Activated T-cell treated with anti-CD3 and anti-CD28 coated beads for 24 hours (primary cell): ENCODE measurements at regions not wholly inside any gene's neighbourhood (a gene's known extent, or its start where the extent isn't known, plus 50 kb on each side); places are given as distances from the start of the nearest gene placed in this dataset.

Source experiments
- DNase-seq: peaks from one replicate; pipeline ENCODE4 v3.0.0-alpha.2; 2020; ENCODE audit warnings: low read depth

GRCh38 chr2:220434385-220434784, 807.0 kb downstream of the SLC4A3 start:
- no peak for DNase-seq

- DNase-seq = no peak
These were observed 810.5 kb downstream of the SLC4A3 start for GRCh38 chr2:220437938-220438337.

GRCh38 chr2:220440731-220441130, 813.3 kb downstream of the SLC4A3 start:
- no peak for DNase-seq

- no peak for DNase-seq
These were observed 814.0 kb downstream of the SLC4A3 start for GRCh38 chr2:220441404-220441803.

GRCh38 chr2:220442012-220442411, 814.6 kb downstream of the SLC4A3 start:
- no peak for DNase-seq

GRCh38 chr2:220445429-220446105, 818.1 kb downstream of the SLC4A3 start:
- DNase-seq = no peak

- no peak for DNase-seq
These were observed 818.8 kb downstream of the SLC4A3 start for GRCh38 chr2:220446106-220446712.

GRCh38 chr2:220450846-220451245, 823.4 kb downstream of the SLC4A3 start:
- DNase-seq = no peak

GRCh38 chr2:220451438-220451837, 824.0 kb downstream of the SLC4A3 start:
- DNase-seq = no peak

- no peak for DNase-seq
These were observed 825.1 kb downstream of the SLC4A3 start for GRCh38 chr2:220452561-220452960.

GRCh38 chr2:220455351-220455990, 828.0 kb downstream of the SLC4A3 start:
- DNase-seq = no peak

- no peak for DNase-seq
These were observed 830.6 kb downstream of the SLC4A3 start for GRCh38 chr2:220458051-220458450.

- no peak for DNase-seq
These were observed 833.0 kb downstream of the SLC4A3 start for GRCh38 chr2:220460257-220460985.

GRCh38 chr2:220463876-220464275, 836.4 kb downstream of the SLC4A3 start:
- DNase-seq = no peak

- no peak for DNase-seq
These were observed 838.3 kb downstream of the SLC4A3 start for GRCh38 chr2:220465700-220466099.

GRCh38 chr2:220466251-220466691, 838.8 kb downstream of the SLC4A3 start:
- DNase-seq = no peak

GRCh38 chr2:220469201-220469600, 841.8 kb downstream of the SLC4A3 start:
- DNase-seq = no peak

- DNase-seq = no peak
These were observed 846.2 kb downstream of the SLC4A3 start for GRCh38 chr2:220473611-220474010.

- DNase-seq = no peak
These were observed 849.4 kb downstream of the SLC4A3 start for GRCh38 chr2:220476877-220477276.

- DNase-seq = no peak
These were observed 851.1 kb downstream of the SLC4A3 start for GRCh38 chr2:220478305-220479058.

GRCh38 chr2:220482716-220483115, 855.3 kb downstream of the SLC4A3 start:
- no peak for DNase-seq

GRCh38 chr2:220489121-220489520, 861.7 kb downstream of the SLC4A3 start:
- no peak for DNase-seq
